ENCODE measurements at regions not wholly inside any gene's neighbourhood (a gene's known extent, or its start where the extent isn't known, plus 50 kb on each side); places are given as distances from the start of the nearest gene placed in this dataset.

GRCh38 chr2:34729845-34730244, 1130.7 kb upstream of the FAM98A start:
- Histone ChIP-seq H3K9me3 (replicated peaks) (no peaks in the 10 kb centered on the region), H3K27me3 (ENCODE audit: low read depth) (no peaks in the 10 kb centered on the region), H3K4me1 (no peaks in the 10 kb centered on the region), H3K27ac (replicated peaks) (no peak overlapping the region), H3K4me3 (no peak overlapping the region), H3K36me3 (no peaks in the 10 kb centered on the region)
- no peak for TF ChIP-seq CTCF (IDR thresholded peaks at IDR 0.05; ENCODE audit: borderline replicate concordance)
- intact Hi-C loops (cut with micrococcal nuclease) = no loop called here
- DNase-seq = no peak

GRCh38 chr2:34724107-34724506, 1125.0 kb upstream of the FAM98A start:
- no peak overlapping the region for H3K4me3 ChIP-seq
- no peak for DNase-seq
- H3K36me3 ChIP-seq = no peaks in the 10 kb centered on the region
- no peaks in the 10 kb centered on the region for H3K27me3 ChIP-seq (ENCODE audit: low read depth)
- intact Hi-C loops (cut with micrococcal nuclease) = no loop called here
- no peaks in the 10 kb centered on the region for H3K4me1 ChIP-seq
- H3K27ac ChIP-seq (replicated peaks) = no peak overlapping the region
- H3K9me3 ChIP-seq (replicated peaks) = no peaks in the 10 kb centered on the region
- no peak for TF ChIP-seq CTCF (IDR thresholded peaks at IDR 0.05; ENCODE audit: borderline replicate concordance)

- Histone ChIP-seq H3K27me3 (ENCODE audit: low read depth) (no peaks in the 10 kb centered on the region), H3K4me1 (no peaks in the 10 kb centered on the region), H3K4me3 (no peak overlapping the region), H3K27ac (replicated peaks) (no peak overlapping the region), H3K9me3 (replicated peaks) (no peaks in the 10 kb centered on the region), H3K36me3 (no peaks in the 10 kb centered on the region)
- no peak for DNase-seq
- intact Hi-C loops (cut with micrococcal nuclease) = no loop called here
- TF ChIP-seq CTCF (IDR thresholded peaks at IDR 0.05; ENCODE audit: borderline replicate concordance) = no peak
These were observed 1124.6 kb upstream of the FAM98A start for GRCh38 chr2:34723683-34724082.

GRCh38 chr2:34719206-34719605, 1120.1 kb upstream of the FAM98A start:
- DNase-seq = no peak
- H3K4me1 ChIP-seq = no peaks in the 10 kb centered on the region
- H3K36me3 ChIP-seq = no peaks in the 10 kb centered on the region
- H3K27ac ChIP-seq (replicated peaks) = no peak overlapping the region
- H3K4me3 ChIP-seq = no peak overlapping the region
- intact Hi-C loops (cut with micrococcal nuclease) = no loop called here
- no peak for TF ChIP-seq CTCF (IDR thresholded peaks at IDR 0.05; ENCODE audit: borderline replicate concordance)
- no peaks in the 10 kb centered on the region for H3K27me3 ChIP-seq (ENCODE audit: low read depth)
- H3K9me3 ChIP-seq (replicated peaks) = no peaks in the 10 kb centered on the region

GRCh38 chr2:34705551-34706247, 1106.6 kb upstream of the FAM98A start:
- TF ChIP-seq CTCF (IDR thresholded peaks at IDR 0.05; ENCODE audit: borderline replicate concordance) = no peak
- intact Hi-C loops (cut with micrococcal nuclease) = no loop called here

More at GRCh38 chr2:34705551-34706247, 1106.6 kb upstream of the FAM98A start:
- Histone ChIP-seq H3K27me3 (ENCODE audit: low read depth) (no peaks in the 10 kb centered on the region), H3K4me1 (no peaks in the 10 kb centered on the region), H3K27ac (replicated peaks) (no peak overlapping the region), H3K9me3 (replicated peaks) (no peaks in the 10 kb centered on the region), H3K36me3 (no peaks in the 10 kb centered on the region), H3K4me3 (no peak overlapping the region)
- DNase-seq = no peak

Data from left ventricle myocardium inferior (tissue), 1 donor.